ENCODE measurements at regions not wholly inside any gene's neighbourhood (a gene's known extent, or its start where the extent isn't known, plus 50 kb on each side); places are given as distances from the start of the nearest gene placed in this dataset.
"Not testable (repeated sequence)": the region's sequence is repeated elsewhere in the genome, so short reads cannot be mapped to it uniquely, and the experiment has no call there.

GRCh38 chr13:88840085-88840484 lies 1168.9 kb downstream of the SLITRK5 start:
- Mint-ChIP-seq H3K27me3 (no peaks in the 10 kb centered on the region), H3K36me3 (no peaks in the 10 kb centered on the region), H3K9me3 (peaks cover 11% of the 10 kb centered on the region), H3K27ac (no peak overlapping the region), H3K4me1 (no peaks in the 10 kb centered on the region), H3K4me3 (no peak overlapping the region)

GRCh38 chr13:88852293-88852692 lies 1181.1 kb downstream of the SLITRK5 start:
- H3K9me3 Mint-ChIP-seq, H3K27ac Mint-ChIP-seq, H3K4me3 Mint-ChIP-seq, H3K36me3 Mint-ChIP-seq, H3K27me3 Mint-ChIP-seq, H3K4me1 Mint-ChIP-seq: not testable (repeated sequence)

- H3K4me1 Mint-ChIP-seq = no peaks in the 10 kb centered on the region
- H3K27ac Mint-ChIP-seq = no peak overlapping the region
- no peaks in the 10 kb centered on the region for H3K36me3 Mint-ChIP-seq
- peaks cover 7% of the 10 kb centered on the region for H3K9me3 Mint-ChIP-seq
- H3K27me3 Mint-ChIP-seq = no peaks in the 10 kb centered on the region
- H3K4me3 Mint-ChIP-seq = no peak overlapping the region
Measured at GRCh38 chr13:88857256-88857655, 1186.1 kb downstream of the SLITRK5 start.

GRCh38 chr13:88862095-88862620 lies 1191.0 kb downstream of the SLITRK5 start:
- Mint-ChIP-seq H3K4me3 (no peak overlapping the region), H3K4me1 (no peaks in the 10 kb centered on the region), H3K27ac (no peak overlapping the region), H3K36me3 (no peaks in the 10 kb centered on the region), H3K9me3 (no peaks in the 10 kb centered on the region), H3K27me3 (no peaks in the 10 kb centered on the region)

- H3K27ac Mint-ChIP-seq = no peak overlapping the region
- H3K4me1 Mint-ChIP-seq = no peaks in the 10 kb centered on the region
- H3K27me3 Mint-ChIP-seq = no peaks in the 10 kb centered on the region
- H3K36me3 Mint-ChIP-seq = no peaks in the 10 kb centered on the region
- no peaks in the 10 kb centered on the region for H3K9me3 Mint-ChIP-seq
- no peak overlapping the region for H3K4me3 Mint-ChIP-seq
Measured at GRCh38 chr13:88863116-88863515, 1191.9 kb downstream of the SLITRK5 start.

- Mint-ChIP-seq H3K36me3 (no peaks in the 10 kb centered on the region), H3K4me1 (no peaks in the 10 kb centered on the region), H3K9me3 (peaks cover 5% of the 10 kb centered on the region), H3K27me3 (no peaks in the 10 kb centered on the region), H3K4me3 (no peak overlapping the region), H3K27ac (no peak overlapping the region)
Measured at GRCh38 chr13:88866195-88866594, 1195.0 kb downstream of the SLITRK5 start.

GRCh38 chr13:88883741-88884140 lies 1212.6 kb downstream of the SLITRK5 start:
- Mint-ChIP-seq H3K4me1 (no peaks in the 10 kb centered on the region), H3K27me3 (no peaks in the 10 kb centered on the region), H3K4me3 (no peak overlapping the region), H3K9me3 (peaks cover 9% of the 10 kb centered on the region), H3K27ac (no peak overlapping the region), H3K36me3 (no peaks in the 10 kb centered on the region)

- H3K36me3 Mint-ChIP-seq = no peaks in the 10 kb centered on the region
- H3K27ac Mint-ChIP-seq = no peak overlapping the region
- H3K4me1 Mint-ChIP-seq = no peaks in the 10 kb centered on the region
- no peak overlapping the region for H3K4me3 Mint-ChIP-seq
- H3K27me3 Mint-ChIP-seq = no peaks in the 10 kb centered on the region
- H3K9me3 Mint-ChIP-seq = no peaks in the 10 kb centered on the region
Measured at GRCh38 chr13:88887045-88887662, 1216.0 kb downstream of the SLITRK5 start.

- Mint-ChIP-seq H3K27ac (no peak overlapping the region), H3K4me1 (no peaks in the 10 kb centered on the region), H3K4me3 (no peak overlapping the region), H3K36me3 (no peaks in the 10 kb centered on the region), H3K27me3 (no peaks in the 10 kb centered on the region), H3K9me3 (peaks cover 4% of the 10 kb centered on the region)
Measured at GRCh38 chr13:88895261-88895941, 1224.2 kb downstream of the SLITRK5 start.

- H3K36me3 Mint-ChIP-seq = no peaks in the 10 kb centered on the region
- no peaks in the 10 kb centered on the region for H3K4me1 Mint-ChIP-seq
- no peaks in the 10 kb centered on the region for H3K27me3 Mint-ChIP-seq
- H3K9me3 Mint-ChIP-seq = peaks cover 4% of the 10 kb centered on the region
- no peak overlapping the region for H3K4me3 Mint-ChIP-seq
- H3K27ac Mint-ChIP-seq = no peak overlapping the region
Measured at GRCh38 chr13:88896466-88896865, 1225.3 kb downstream of the SLITRK5 start.

GRCh38 chr13:88908961-88909441 lies 1237.8 kb downstream of the SLITRK5 start:
- no peak overlapping the region for H3K4me3 Mint-ChIP-seq
- H3K36me3 Mint-ChIP-seq = no peaks in the 10 kb centered on the region
- no peak overlapping the region for H3K27ac Mint-ChIP-seq
- no peaks in the 10 kb centered on the region for H3K4me1 Mint-ChIP-seq
- no peaks in the 10 kb centered on the region for H3K27me3 Mint-ChIP-seq
- H3K9me3 Mint-ChIP-seq = peaks cover 4% of the 10 kb centered on the region

GRCh38 chr13:88919970-88920628 lies 1248.9 kb downstream of the SLITRK5 start:
- Mint-ChIP-seq H3K27ac (no peak overlapping the region), H3K9me3 (peaks cover 5% of the 10 kb centered on the region), H3K4me1 (peaks cover 16% of the 10 kb centered on the region), H3K4me3 (peak overlapping the region; percentile 23), H3K27me3 (no peaks in the 10 kb centered on the region), H3K36me3 (no peaks in the 10 kb centered on the region)

GRCh38 chr13:88925954-88926353 lies 1254.8 kb downstream of the SLITRK5 start:
- Mint-ChIP-seq H3K9me3 (no peaks in the 10 kb centered on the region), H3K4me3 (no peak overlapping the region), H3K27ac (no peak overlapping the region), H3K27me3 (no peaks in the 10 kb centered on the region), H3K36me3 (no peaks in the 10 kb centered on the region), H3K4me1 (no peaks in the 10 kb centered on the region)

GRCh38 chr13:88926890-88927502 lies 1255.8 kb downstream of the SLITRK5 start:
- H3K27ac Mint-ChIP-seq = no peak overlapping the region
- no peaks in the 10 kb centered on the region for H3K9me3 Mint-ChIP-seq
- no peak overlapping the region for H3K4me3 Mint-ChIP-seq
- no peaks in the 10 kb centered on the region for H3K36me3 Mint-ChIP-seq
- no peaks in the 10 kb centered on the region for H3K4me1 Mint-ChIP-seq
- H3K27me3 Mint-ChIP-seq = no peaks in the 10 kb centered on the region

GRCh38 chr13:88932950-88933349 lies 1261.8 kb downstream of the SLITRK5 start:
- H3K4me1 Mint-ChIP-seq = no peaks in the 10 kb centered on the region
- no peaks in the 10 kb centered on the region for H3K36me3 Mint-ChIP-seq
- H3K27ac Mint-ChIP-seq = no peak overlapping the region
- H3K9me3 Mint-ChIP-seq = no peaks in the 10 kb centered on the region
- no peak overlapping the region for H3K4me3 Mint-ChIP-seq
- H3K27me3 Mint-ChIP-seq = no peaks in the 10 kb centered on the region

GRCh38 chr13:88937384-88937783 lies 1266.2 kb downstream of the SLITRK5 start:
- Mint-ChIP-seq H3K9me3 (no peaks in the 10 kb centered on the region), H3K36me3 (no peaks in the 10 kb centered on the region)

More at GRCh38 chr13:88937384-88937783, 1266.2 kb downstream of the SLITRK5 start:
- Mint-ChIP-seq H3K27ac (no peak overlapping the region), H3K4me1 (no peaks in the 10 kb centered on the region), H3K4me3 (no peak overlapping the region), H3K27me3 (no peaks in the 10 kb centered on the region)

Data from activated naive CD4-positive, alpha-beta T cell treated with anti-CD3 and anti-CD28 coated beads, Interleukin-2, amount 50 U/mL, for 24 hours (primary cell).